AG04450 (cell line): ENCODE measurements at regions not wholly inside any gene's neighbourhood (a gene's known extent, or its start where the extent isn't known, plus 50 kb on each side); places are given as distances from the start of the nearest gene placed in this dataset.
"Not testable (repeated sequence)": the region's sequence is repeated elsewhere in the genome, so short reads cannot be mapped to it uniquely, and the experiment has no call there.

Source experiments
- CTCF ChIA-PET: fragments of 300-600, 350-600 bp; formaldehyde crosslinking; extraction: SDS; loops from one replicate; lab custom pipeline; 2022; ENCODE audit warnings: antibody characterized with exemption, inconsistent platforms; lab: Charles Lee
- POLR2A ChIA-PET: fragments of 350-600 bp; formaldehyde crosslinking; extraction: SDS; loops from one replicate; lab custom pipeline; 2021; ENCODE audit warnings: antibody characterized with exemption, inconsistent platforms; lab: Yijun Ruan, JAX
- DNase-seq: peaks from one replicate; pipeline ENCODE4 v3.0.0-alpha.2; 2011; ENCODE audit warnings: low read depth, low spot score
- H3K27ac ChIP-seq: one replicate; pipeline ENCODE4 v1.5.1; 2012; ENCODE audit warnings: low read depth, low read length, control low read depth
- H3K27me3 ChIP-seq: one replicate; pipeline ENCODE4 v1.6.0; 2012; ENCODE audit warnings: low read length; ENCODE audit not compliant: control insufficient read depth, insufficient read depth
- H3K4me3 ChIP-seq: 2 replicates; pipeline ENCODE4 v1.5.1; 2011; ENCODE audit warnings: mild to moderate bottlenecking, low read depth, low read length, control low read depth
- H3K9me3 ChIP-seq: 2 replicates; pipeline ENCODE4 v1.5.1; 2012; ENCODE audit warnings: low read length; ENCODE audit not compliant: control insufficient read depth, insufficient read depth
- TF ChIP-seq, protein P1 (sequence below): IDR thresholded peaks from 2 replicates; pipeline ENCODE4 v1.5.1; 2011; ENCODE audit warnings: low read depth, low read length, control low read depth, inconsistent platforms

GRCh38 chr1:5603353-5604104, 388.7 kb downstream of the NPHP4 start:
- TF ChIP-seq, protein P1, sequence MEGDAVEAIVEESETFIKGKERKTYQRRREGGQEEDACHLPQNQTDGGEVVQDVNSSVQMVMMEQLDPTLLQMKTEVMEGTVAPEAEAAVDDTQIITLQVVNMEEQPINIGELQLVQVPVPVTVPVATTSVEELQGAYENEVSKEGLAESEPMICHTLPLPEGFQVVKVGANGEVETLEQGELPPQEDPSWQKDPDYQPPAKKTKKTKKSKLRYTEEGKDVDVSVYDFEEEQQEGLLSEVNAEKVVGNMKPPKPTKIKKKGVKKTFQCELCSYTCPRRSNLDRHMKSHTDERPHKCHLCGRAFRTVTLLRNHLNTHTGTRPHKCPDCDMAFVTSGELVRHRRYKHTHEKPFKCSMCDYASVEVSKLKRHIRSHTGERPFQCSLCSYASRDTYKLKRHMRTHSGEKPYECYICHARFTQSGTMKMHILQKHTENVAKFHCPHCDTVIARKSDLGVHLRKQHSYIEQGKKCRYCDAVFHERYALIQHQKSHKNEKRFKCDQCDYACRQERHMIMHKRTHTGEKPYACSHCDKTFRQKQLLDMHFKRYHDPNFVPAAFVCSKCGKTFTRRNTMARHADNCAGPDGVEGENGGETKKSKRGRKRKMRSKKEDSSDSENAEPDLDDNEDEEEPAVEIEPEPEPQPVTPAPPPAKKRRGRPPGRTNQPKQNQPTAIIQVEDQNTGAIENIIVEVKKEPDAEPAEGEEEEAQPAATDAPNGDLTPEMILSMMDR, result no peak

DNA sequence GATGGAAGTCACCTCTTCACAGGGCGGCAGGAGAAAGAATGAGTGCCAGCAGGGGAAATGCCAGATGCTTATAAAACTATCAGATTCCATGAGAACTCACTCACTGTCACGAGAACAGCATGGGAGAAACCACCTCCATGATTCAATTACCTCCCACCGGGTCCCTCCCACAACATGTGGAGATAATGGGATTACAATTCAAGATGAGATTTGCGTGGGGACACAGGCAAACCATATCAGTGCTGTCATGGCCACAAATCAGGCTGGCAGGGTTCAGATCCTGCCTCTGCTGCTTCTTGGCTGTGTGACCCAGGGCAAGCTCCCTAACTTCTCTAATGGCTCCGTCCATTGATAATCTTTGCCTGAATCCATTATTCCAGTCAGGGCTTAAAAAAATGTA, 389.5 kb downstream of the NPHP4 start:
- H3K4me3 ChIP-seq, CTCF ChIA-PET, H3K27me3 ChIP-seq, POLR2A ChIA-PET, H3K27ac ChIP-seq, DNase-seq: not testable (repeated sequence)
- peaks cover 37% of the 10 kb centered on the region for H3K9me3 ChIP-seq

More at GRCh38 chr1:5603353-5604104, 388.7 kb downstream of the NPHP4 start:
- Histone ChIP-seq H3K27me3 (no peaks in the 10 kb centered on the region), H3K27ac (no peak overlapping the region), H3K4me3 (no peak overlapping the region), H3K9me3 (peaks cover 29% of the 10 kb centered on the region)
- DNase-seq, result no peak
- CTCF ChIA-PET, result no interaction called here
- POLR2A ChIA-PET, result no interaction called here

GRCh38 chr1:5601516-5601915, 390.7 kb downstream of the NPHP4 start:
- CTCF ChIA-PET, result no interaction called here
- Histone ChIP-seq H3K27me3 (no peaks in the 10 kb centered on the region), H3K9me3 (peaks cover 49% of the 10 kb centered on the region), H3K27ac (no peak overlapping the region), H3K4me3 (no peak overlapping the region)
- no peak for DNase-seq
- TF ChIP-seq, protein P1, result no peak
- POLR2A ChIA-PET, result no interaction called here

DNA sequence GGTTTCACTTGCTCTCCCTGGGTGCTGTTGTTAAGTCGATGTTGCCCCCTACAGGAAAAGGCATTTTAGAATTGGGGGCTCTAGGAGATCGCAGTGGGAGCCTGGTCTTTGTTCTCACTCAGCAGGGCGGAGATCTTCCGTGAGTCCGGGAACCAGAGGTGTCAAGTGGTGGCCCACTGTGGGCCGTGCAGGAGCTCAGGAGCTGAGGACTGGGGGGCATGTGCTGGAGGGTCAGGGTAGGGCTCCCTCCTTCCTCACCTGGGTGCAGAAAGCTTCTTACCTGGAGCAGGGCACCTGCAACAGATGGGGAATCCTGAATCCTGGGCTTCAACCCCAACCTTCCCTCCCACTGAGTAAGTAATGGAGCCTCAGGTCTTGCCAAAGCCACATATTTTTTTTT, 392.7 kb downstream of the NPHP4 start:
- TF ChIP-seq, protein P1, result no peak
- DNase-seq, result no peak
- POLR2A ChIA-PET, result no interaction called here
- peaks cover 67% of the 10 kb centered on the region for H3K9me3 ChIP-seq
- H3K4me3 ChIP-seq, result no peak overlapping the region
- no peak overlapping the region for H3K27ac ChIP-seq
- CTCF ChIA-PET, result no interaction called here
- no peaks in the 10 kb centered on the region for H3K27me3 ChIP-seq

- Histone ChIP-seq H3K27me3 (no peaks in the 10 kb centered on the region), H3K27ac (no peak overlapping the region), H3K4me3 (no peak overlapping the region), H3K9me3 (peaks cover 73% of the 10 kb centered on the region)
- CTCF ChIA-PET, result no interaction called here
- no peak for DNase-seq
- TF ChIP-seq, protein P1, result no peak
- POLR2A ChIA-PET, result no interaction called here
Observed at GRCh38 chr1:5598824-5599395, 393.3 kb downstream of the NPHP4 start.
